ENCODE measurements at regions not wholly inside any gene's neighbourhood (a gene's known extent, or its start where the extent isn't known, plus 50 kb on each side); places are given as distances from the start of the nearest gene placed in this dataset.
A peak's percentile ranks its signal among the peaks of the same experiment; 100 is the strongest.

DNA sequence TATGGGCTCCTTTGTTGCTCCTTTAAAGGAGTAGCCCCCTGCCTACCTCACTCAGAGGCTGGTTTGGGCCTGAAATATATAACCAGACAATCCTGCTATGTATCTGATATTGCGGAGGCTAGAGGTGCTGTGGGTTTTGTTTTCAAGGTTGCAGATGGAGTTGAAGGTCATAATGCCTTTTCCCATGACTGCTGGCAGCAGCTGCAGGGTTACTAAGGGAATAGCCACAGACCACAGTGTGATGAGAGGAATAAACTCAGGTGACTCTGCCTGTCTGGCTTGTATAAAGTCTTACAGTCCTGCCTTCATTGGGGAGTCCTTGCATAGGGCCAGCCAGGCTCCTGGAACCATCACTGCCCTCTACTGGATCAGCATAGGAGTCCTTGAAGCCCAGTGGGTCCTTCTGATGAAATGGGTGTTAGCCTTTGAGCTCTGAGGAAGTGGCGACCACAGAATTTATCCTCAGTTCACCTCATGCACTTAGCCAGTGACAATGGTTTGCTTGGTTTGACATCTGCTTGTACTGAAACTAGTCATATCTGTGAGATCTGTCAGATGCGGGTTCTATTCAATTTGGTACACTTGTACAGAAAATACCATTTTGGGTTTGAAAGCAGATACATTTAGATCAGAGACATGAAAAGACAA, 174.4 kb upstream of the HMCN1 start:
- TF ChIP-seq EZH2 (IDR thresholded peaks at IDR 0.05; ENCODE audit: borderline replicate concordance, low read length) (no peak), CTCF (IDR thresholded peaks at IDR 0.05; ENCODE audit: low read length) (peak; percentile 50; the same call in 1 of the 2 replicates)
